ENCODE measurements at regions not wholly inside any gene's neighbourhood (a gene's known extent, or its start where the extent isn't known, plus 50 kb on each side); places are given as distances from the start of the nearest gene placed in this dataset.
"Not testable (repeated sequence)": the region's sequence is repeated elsewhere in the genome, so short reads cannot be mapped to it uniquely, and the experiment has no call there.

DNA sequence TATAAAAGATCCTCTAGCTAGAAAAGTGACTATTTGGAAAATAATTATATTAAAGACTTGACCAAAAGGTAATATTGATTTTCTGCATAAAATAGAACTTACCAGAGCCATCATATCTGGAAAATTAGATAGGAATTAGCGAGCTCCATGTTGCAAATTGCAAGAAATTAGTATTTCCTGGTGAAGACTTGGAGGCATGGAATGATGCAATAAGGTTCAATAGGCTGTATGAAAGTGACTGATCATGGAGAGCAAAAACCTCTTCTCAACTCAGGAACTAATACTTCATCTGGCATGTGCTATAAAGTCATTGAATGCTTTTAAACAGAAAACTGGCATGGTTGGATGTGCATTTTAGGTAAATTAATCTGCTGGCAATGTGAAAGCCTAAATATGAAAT, 66.3 kb upstream of the UFM1 start:
- no peak for DNase-seq (ENCODE audit: extremely low read depth in 1 of 11, low read depth in 9 of 11, low spot score in 4 of 11)

DNA sequence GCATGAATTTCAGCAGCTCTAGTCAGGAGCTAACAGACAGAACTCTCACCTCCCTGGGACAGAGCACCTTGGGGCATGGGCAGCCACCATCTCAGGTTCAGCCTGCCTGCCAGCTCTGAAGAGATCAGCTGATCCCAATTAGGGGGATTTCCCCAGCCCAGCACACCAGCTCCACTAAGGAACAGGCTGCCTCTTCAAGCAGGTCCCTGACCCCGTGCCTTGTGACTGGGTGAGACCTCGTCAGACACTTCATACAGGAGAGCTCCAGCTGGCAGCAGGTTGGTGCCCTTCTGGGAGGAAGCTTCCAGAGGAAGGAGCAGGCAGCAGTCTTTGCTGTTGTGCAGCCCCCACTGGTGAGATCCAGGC, 84.5 kb upstream of the UFM1 start:
- DNase-seq (ENCODE audit: extremely low read depth in 1 of 11, low read depth in 9 of 11, low spot score in 4 of 11): no peak

DNA sequence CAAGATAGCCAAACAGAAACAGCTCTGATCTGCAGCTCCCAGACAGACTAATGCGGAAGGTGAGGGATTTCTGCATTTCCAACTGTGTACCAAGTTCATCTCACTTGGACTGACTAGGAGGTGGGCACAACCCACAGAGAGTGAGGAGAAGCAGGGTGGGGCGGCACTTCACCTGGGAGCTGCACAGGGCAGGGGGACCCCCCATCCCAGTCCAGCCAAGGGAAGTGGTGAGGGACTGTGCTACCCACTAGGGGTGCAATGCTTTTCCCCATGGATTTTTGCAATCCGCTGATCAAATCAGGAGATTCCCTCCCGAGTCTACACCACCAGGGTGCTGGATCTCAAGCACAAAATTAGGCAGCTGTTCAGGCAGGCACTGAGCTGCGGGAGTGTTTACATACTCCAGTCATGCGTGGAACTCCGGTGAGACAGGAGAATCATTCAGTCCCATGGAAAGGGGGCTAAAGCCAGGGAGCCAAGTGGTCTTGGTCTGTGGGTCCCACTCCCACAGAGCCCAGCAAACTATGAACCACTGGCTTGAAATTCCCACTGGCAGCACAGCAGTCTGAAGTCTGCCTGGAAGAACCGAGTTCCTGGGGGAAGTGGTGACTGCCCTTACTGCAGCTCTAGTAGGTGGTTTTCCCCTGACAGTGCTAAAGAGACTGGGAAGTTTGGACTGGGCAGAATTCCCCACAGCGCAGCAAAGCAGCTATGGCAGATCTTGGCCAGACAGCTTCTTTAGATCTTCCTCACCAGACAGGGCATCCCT, 85.1 kb upstream of the UFM1 start:
- DNase-seq (ENCODE audit: extremely low read depth in 1 of 11, low read depth in 9 of 11, low spot score in 4 of 11): peak in 1 of 11 donors; percentile 2

DNA sequence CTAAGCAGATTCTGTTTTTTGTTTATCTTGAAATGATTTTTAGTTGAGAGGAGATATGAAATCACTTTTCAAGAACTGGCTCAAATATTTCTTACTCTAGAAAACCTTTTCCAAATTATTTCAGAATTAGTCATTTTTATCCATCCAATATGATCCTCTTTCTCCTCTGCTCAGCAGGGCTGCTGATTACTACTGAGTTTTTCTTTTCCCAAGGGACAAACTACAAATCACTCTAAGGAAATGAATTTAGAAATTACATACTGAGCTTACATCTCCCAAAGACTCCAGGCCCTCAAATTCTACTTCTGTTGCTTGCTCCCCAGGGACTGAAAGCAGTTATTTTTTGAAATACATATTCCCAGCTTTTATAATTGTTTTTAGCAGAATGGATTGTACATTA, 87.4 kb upstream of the UFM1 start:
- no peak for DNase-seq (ENCODE audit: extremely low read depth in 1 of 11, low read depth in 9 of 11, low spot score in 4 of 11)

DNA sequence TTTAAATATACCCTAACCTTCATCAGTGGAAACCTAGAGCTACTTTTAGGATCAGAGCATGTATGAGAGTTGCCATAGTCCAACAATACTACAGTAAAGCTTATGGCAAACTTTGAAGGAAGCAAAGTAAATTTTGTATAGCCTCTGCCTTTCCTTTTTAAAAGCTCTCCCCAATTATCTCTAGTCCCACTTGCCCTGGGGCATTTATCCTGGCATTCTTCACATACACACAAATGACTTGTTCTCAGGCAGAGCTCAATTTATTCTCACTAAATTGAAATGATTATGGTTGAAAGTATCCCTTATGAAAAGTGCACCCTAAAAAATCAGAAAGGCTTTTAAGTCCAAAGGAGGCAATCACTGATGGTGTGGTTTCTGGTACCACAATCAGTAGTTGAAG, 94.1 kb upstream of the UFM1 start:
- DNase-seq (ENCODE audit: extremely low read depth in 1 of 11, low read depth in 9 of 11, low spot score in 4 of 11): no peak

DNA sequence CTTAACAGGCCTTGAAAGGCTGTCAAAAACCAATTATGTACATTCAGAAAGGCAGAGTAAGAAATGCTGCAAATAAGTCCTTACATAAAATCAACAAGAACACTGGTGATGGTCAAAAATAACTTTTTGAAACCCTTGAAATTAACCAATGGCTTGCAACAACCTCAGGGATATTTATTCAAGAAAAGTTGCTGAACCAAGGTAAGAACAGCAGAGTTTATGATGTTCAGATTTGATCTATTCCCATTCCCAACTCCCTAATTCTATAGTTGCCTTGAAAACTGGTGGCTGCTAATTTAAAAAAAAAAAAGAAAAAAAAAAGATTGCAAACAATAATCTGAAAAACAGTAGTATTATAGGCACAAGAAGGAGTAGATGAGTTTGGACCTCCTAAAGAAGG, 109.8 kb upstream of the UFM1 start:
- DNase-seq (ENCODE audit: extremely low read depth in 1 of 11, low read depth in 9 of 11, low spot score in 4 of 11): no peak

DNA sequence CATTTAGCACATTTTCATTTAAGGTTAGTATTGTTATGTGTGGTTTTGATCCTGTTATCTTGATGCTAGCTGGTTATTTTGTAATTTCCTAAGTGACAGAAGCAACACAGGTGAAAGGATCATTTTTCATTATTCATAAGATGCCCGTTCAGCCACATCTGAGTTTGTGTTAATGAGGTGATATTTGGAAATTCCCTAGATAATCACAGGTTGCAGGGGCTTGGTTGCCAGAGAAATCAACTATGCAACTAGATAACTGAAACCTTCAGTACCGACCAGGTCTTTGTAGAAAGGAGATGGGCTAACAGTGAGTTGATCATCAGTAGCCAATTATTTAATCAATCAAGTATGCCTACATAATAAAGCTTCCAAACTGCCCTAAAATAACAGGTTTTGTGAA, 121.3 kb upstream of the UFM1 start:
- no peak for DNase-seq (ENCODE audit: extremely low read depth in 1 of 11, low read depth in 9 of 11, low spot score in 4 of 11)

DNA sequence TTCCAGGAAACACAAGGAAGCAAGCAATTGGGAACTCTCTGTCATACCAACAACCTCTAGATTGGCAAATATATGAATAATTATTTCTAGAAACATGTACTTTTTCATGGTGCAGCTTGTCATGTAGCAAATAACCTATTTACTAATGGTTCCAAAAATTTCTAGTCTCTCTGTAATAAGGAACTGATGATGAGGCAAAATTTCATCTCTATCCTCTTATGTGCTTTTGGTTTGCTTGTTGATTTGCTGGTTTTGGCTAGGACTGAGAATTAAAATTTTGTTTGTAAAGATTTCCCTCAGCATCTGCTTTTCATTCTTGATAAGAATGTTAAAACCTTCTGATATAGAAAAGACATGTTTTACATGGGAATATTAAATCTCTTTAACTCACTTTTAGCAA, 123.2 kb upstream of the UFM1 start:
- DNase-seq (ENCODE audit: extremely low read depth in 1 of 11, low read depth in 9 of 11, low spot score in 4 of 11): no peak

DNA sequence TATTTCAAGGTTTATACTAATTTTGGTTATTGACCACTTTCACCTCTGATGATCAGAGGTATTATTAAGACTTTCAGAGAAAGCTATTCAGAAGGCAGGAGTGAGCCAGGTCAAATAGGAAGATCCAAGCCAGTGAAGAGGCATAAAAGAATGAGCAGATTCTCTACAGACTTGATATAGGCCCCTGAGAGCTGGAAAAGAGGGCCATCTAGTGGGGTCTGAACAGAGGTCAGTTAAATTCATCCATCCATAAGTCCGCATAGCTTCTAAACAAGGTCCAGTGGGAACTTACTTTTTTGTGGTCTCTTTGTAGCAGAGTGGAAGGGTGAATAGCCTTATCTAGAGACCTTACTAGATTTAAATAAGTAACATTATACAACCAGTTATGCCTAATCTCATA, 126.6 kb upstream of the UFM1 start:
- DNase-seq (ENCODE audit: extremely low read depth in 1 of 11, low read depth in 9 of 11, low spot score in 4 of 11): peak; percentile 9 to 26 (median 17)

DNA sequence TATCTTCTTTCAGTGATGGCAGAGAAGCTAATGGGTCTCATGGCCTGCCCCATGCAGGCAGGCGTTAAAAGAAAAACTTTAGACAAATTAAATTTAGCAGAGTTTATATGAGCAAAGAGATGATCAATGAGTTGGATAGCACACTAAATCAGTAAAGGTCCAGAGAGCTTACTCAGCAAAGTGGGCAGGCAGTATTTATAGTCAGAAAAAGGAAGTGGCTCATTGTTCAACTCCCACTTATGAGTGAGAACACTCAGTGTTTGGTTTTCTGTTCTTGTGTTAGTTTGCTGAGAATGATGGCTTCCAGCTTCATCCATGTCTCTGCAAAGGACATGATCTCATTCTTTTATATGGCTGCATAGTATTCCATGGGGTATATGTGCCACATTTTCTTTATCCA, 128.5 kb upstream of the UFM1 start:
- DNase-seq (ENCODE audit: extremely low read depth in 1 of 11, low read depth in 9 of 11, low spot score in 4 of 11): not testable (repeated sequence)

DNA sequence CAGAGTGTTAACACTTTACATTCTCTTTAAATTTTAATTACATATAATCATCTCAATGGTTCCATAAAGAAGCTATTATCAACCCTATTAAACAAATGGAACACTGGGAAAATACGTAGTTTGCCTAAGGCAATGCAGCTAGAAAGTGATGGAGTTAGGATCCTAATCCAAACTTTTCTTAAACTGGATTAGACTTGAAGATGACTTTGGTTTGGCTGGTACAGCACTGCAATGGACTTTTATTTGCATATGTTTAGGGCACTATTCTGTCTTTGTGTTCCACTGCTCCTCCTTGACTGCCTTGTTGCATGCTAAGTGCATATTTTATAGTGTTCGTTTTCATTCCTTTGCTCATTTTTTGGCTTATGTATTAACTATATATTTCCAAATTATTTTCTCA, 133.5 kb upstream of the UFM1 start:
- DNase-seq (ENCODE audit: extremely low read depth in 1 of 11, low read depth in 9 of 11, low spot score in 4 of 11): no peak

DNA sequence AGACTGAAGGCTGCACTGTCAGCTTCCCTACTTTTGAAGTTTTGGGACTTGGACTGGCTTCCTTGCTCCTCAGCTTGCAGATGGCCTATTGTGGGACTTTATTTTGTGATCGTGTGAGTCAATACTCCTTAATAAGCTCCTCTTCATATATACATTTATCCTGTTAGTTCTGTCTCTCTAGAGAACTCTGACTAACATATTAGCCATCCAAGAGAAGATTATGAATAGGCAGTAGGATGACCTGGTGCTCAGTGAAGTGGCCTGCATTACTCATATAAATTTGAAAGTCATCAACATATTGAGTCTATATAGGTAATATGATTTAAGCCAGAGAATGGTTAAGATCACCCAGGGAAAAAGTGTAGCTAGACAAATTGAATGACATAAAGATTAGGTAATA, 136.3 kb upstream of the UFM1 start:
- no peak for DNase-seq (ENCODE audit: extremely low read depth in 1 of 11, low read depth in 9 of 11, low spot score in 4 of 11)

DNA sequence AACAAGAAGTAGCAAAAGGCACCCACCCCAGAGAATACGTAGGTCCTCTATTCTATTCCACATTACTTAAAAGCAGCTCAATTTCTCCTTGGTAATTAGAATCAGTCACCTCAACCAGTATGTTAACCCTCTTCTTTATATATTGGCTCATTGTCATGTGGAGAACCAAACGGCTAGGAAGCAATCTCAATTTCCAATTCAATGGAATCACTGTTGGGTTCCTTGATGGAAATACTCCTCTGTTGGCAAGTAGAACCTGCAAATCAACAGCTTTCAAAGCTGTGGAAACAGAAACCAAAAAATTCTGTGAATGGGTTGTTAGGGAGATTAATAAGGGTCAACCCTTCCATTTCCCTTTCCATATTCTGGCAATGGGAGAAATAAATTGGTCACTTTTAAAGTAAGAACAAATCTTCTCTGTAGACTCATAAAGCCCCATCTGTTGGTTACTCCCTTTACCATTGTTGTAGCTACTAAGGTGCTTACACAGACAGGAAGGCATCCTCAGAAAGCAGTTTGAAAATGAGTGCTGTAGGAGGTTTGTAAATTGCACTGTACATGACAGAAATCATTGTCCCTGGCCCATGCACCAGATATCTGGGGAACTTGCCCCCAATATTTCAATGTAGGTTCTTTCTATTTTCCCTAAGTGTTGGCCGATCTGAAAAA, 138.6 kb upstream of the UFM1 start:
- DNase-seq (ENCODE audit: extremely low read depth in 1 of 11, low read depth in 9 of 11, low spot score in 4 of 11): no peak

DNA sequence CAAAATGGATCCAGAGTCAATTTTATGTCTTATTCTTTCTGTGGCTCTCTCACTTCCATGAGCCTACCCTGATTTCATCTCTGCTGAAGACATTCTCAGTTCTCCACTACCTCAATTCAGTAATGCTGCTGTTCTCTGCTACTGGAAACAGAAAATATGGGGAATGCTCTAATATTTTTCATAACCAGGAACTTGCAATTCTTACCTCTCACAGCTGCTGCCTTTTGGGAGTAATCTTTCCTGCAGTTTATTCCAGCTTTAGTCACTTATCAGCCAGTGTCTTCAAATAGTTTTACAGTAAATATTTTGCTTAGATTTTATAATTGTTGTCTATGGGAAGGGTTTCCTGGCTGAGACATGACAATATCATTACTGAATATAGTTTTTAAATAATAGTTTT, 145.1 kb upstream of the UFM1 start:
- DNase-seq (ENCODE audit: extremely low read depth in 1 of 11, low read depth in 9 of 11, low spot score in 4 of 11): no peak

DNA sequence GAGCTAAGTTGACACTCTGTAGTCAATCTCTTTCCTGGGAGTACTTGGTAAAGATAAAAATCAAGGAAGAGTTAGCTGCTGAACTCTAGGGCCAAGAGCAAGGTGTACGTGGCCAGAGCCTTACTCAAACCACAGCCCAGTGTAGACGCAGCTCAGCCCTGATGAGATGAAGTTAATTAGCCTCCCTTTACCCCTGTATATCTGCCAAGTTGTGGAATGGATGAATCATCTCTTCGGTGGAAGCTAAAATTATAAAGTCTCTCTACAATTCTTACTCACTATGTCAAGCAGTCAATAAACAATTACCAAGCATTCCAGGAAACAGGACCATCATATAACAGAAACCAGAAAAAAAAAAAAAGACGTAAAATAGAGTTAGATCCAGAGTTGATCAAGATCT, 146.9 kb upstream of the UFM1 start:
- DNase-seq (ENCODE audit: extremely low read depth in 1 of 11, low read depth in 9 of 11, low spot score in 4 of 11): no peak

DNA sequence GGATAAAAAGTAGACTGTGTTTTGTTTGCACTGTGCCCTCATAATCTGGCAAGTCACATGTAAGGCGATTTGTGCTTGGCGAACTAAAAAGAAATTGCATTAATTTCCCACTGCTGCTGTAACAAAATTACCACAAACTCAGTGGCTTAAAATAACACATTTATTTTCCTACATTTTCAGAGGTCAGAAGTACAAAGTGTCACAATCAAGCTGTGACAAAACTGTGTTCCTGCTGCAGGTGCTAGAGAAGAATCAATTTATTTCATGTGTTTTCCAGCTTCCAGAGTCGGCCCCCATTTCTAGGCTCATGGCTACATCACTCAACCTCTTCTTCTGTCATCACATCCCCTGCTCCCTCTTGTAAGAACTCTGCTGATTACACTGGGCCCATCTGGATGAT, 158.6 kb upstream of the UFM1 start:
- no peak for DNase-seq (ENCODE audit: extremely low read depth in 1 of 11, low read depth in 9 of 11, low spot score in 4 of 11)

DNA sequence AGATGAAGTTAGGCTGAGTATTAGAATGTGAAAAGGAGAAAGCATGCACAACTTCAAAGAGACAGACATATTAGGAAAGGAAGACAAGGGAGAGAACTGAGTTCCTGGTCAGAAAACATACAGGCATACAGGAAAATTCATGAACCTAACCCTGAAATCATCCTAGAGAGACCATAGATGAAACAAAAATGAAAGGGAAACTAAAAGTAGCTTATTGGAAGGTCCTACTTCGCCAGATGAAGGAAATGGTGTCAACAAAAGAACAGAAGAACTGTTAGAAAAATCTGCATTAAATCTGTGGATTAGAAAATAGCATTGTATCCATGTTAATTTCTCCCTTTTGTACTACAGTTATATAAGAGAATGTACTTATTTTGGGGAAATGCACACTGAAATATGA, 169.0 kb upstream of the UFM1 start:
- no peak for DNase-seq (ENCODE audit: extremely low read depth in 1 of 11, low read depth in 9 of 11, low spot score in 4 of 11)

DNA sequence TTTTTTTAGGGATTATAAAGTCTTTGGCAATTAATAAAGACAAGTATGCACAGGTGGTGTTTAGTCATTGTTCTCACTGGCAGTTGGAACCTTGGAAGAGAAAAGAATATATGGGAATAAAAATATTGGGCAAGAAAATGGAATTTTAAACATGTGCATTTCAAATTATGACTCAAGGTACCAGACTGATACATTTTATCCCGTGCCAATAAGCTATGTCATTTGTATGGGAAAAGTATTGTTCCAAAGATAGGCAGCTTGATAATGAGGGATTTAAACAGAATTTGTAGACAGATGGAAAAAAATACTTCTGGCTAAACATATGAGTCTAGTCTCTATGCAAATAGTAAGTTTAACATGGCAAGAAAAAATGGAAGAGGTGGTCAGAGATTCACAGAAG, 169.5 kb upstream of the UFM1 start:
- no peak for DNase-seq (ENCODE audit: extremely low read depth in 1 of 11, low read depth in 9 of 11, low spot score in 4 of 11)

DNA sequence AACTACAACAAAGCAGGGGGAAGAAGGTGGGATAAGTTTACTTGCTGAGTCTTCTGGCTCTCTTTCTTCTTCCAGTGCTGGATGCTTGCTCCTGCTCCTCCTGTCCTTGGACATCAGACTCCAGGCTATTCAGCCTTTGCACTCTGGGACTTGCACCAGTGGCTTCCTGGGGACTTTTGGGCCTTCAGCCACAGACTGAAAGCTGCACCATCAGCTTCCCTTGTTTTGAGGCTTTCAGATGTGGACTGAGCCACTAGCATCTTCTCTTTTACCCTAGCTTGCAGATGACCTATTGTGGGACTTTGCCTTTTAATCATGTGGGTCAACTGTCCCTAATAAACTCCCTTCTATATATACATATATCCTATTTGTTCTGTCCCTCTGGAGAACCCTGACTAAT, 173.0 kb upstream of the UFM1 start:
- DNase-seq (ENCODE audit: extremely low read depth in 1 of 11, low read depth in 9 of 11, low spot score in 4 of 11): no peak

DNA sequence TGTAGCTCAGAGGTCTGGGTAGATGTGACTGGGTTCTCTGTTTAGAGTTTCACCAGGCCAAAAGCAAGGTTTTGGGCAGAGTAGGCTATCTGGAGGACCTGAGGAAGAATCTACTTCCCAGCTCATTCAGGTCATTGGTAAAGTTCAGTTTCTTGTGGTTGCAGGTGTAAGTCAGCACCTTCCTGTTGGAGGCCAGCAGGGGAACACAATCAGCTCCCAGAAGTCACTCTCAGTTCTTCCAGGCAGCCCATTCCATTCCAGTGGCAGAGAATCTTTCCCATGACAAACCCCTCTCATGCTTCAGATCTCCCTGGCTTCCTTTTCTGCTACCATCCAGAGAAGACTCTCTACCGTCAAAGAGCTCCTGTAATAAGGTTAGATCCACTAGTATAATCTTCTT, 176.2 kb upstream of the UFM1 start:
- DNase-seq (ENCODE audit: extremely low read depth in 1 of 11, low read depth in 9 of 11, low spot score in 4 of 11): no peak

DNA sequence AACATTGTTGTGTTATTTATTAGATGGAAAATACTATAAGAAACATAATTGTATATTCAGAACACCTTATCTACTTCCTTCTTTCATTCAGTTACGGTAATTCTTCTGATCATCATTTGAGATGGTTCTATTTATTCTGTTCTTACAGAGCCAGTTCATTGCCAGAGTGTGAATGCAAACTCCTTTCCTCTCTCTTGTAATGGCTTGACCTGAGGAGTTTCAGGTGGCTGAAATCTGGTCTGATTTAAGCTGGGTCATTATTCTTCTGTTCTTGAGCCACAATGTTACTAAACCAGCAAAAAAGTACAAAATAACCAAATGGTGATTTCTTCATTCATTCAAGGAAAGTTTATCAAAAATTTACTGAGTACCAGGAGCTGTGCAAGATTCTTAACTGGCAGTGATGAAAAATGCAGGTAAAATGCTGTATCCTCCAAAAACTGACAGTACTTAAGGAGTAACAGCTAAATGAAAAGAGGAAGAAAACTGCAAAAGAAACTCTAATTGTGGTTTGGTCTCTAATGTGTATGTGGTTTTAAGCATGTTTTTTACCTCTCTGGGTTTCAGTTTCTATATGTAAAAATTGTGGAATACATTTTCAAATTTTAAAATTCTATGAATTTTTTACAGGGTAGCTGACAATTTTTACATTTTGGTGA, 182.4 kb upstream of the UFM1 start:
- no peak for DNase-seq (ENCODE audit: extremely low read depth in 1 of 11, low read depth in 9 of 11, low spot score in 4 of 11)
